Fibroblast of mammary gland (primary cell): ENCODE measurements at regions not wholly inside any gene's neighbourhood (a gene's known extent, or its start where the extent isn't known, plus 50 kb on each side); places are given as distances from the start of the nearest gene placed in this dataset.

Experiments used
- DNase-seq: peaks from one replicate; pipeline ENCODE4 v3.0.0-alpha.2; 2010; ENCODE audit warnings: low read depth
- H3K4me3 ChIP-seq: 2 replicates; pipeline ENCODE4 v1.5.1; 2011; ENCODE audit warnings: low read depth, mild to moderate bottlenecking, low read length, moderate library complexity; ENCODE audit not compliant: control insufficient read depth
- CTCF ChIP-seq: conservative IDR thresholded peaks from 2 replicates; pipeline ENCODE4 v1.5.1; 2011; ENCODE audit warnings: low read depth, low read length, inconsistent platforms; ENCODE audit not compliant: control insufficient read depth, insufficient read depth

GRCh38 chr4:173475751-173476150 lies 54.3 kb downstream of the HAND2 start:
- H3K4me3 ChIP-seq = no peak overlapping the region
- no peak for DNase-seq
- TF ChIP-seq CTCF = no peak

GRCh38 chr4:173469622-173470021 lies 60.4 kb downstream of the HAND2 start:
- DNase-seq = no peak
- no peak overlapping the region for H3K4me3 ChIP-seq
- no peak for TF ChIP-seq CTCF

- H3K4me3 ChIP-seq = no peak overlapping the region
- no peak for TF ChIP-seq CTCF
- no peak for DNase-seq
Observed at GRCh38 chr4:173468314-173468713, 61.7 kb downstream of the HAND2 start.

GRCh38 chr4:173466101-173466500 lies 63.9 kb downstream of the HAND2 start:
- TF ChIP-seq CTCF = no peak
- no peak overlapping the region for H3K4me3 ChIP-seq
- DNase-seq = no peak

GRCh38 chr4:173464481-173464880 lies 65.5 kb downstream of the HAND2 start:
- no peak for TF ChIP-seq CTCF
- H3K4me3 ChIP-seq = no peak overlapping the region
- DNase-seq = no peak

- no peak overlapping the region for H3K4me3 ChIP-seq
- no peak for DNase-seq
- TF ChIP-seq CTCF = no peak
Observed at GRCh38 chr4:173463816-173464215, 64.9 kb upstream of the SCRG1 start.

- DNase-seq = peak; percentile 48
- no peak overlapping the region for H3K4me3 ChIP-seq
- TF ChIP-seq CTCF = no peak
Observed at GRCh38 chr4:173461170-173461569, 62.3 kb upstream of the SCRG1 start.
